Tibial nerve (tissue), 4 donors: ENCODE measurements at regions not wholly inside any gene's neighbourhood (a gene's known extent, or its start where the extent isn't known, plus 50 kb on each side); places are given as distances from the start of the nearest gene placed in this dataset.
"Not testable (repeated sequence)": the region's sequence is repeated elsewhere in the genome, so short reads cannot be mapped to it uniquely, and the experiment has no call there.

Source experiments
- DNase-seq, 2 donors: peaks; one replicate each; pipeline ENCODE4 v3.0.0-alpha.2; 2019; ENCODE audit warnings: low spot score in 2 of 2
- H3K27ac ChIP-seq, 4 donors: fragments of 200-600 bp; sonication (generic) in 3 of 4; one replicate each; pipeline ENCODE4 v1.5.1; 2017 to 2019; ENCODE audit warnings: mild to moderate bottlenecking in 1 of 4
- H3K27me3 ChIP-seq, 2 donors: fragments of 200-600 bp; sonication (generic) in 1 of 2; one replicate each; pipeline versions ENCODE4 v1.5.1 to v1.6.0; 2017 to 2019
- H3K36me3 ChIP-seq, 3 donors: fragments of 200-600 bp; sonication (generic); one replicate each; pipeline ENCODE4 v1.5.1; 2018 to 2019
- H3K4me1 ChIP-seq, 4 donors: fragments of 200-600 bp; sonication (generic) in 3 of 4; one replicate each; pipeline ENCODE4 v1.5.1; 2017 to 2019
- H3K4me3 ChIP-seq, 4 donors: fragments of 200-600 bp; sonication (generic) in 3 of 4; one replicate each; pipeline ENCODE4 v1.5.1; 2017 to 2019; ENCODE audit warnings: mild to moderate bottlenecking in 1 of 4, moderate library complexity in 1 of 4
- H3K9me3 ChIP-seq, 4 donors: fragments of 200-600 bp; sonication (generic) in 3 of 4; one replicate each; pipeline ENCODE4 v1.5.1; 2017 to 2019
- EP300 ChIP-seq, 2 donors: sonication (generic); formaldehyde crosslinking; IDR thresholded peaks; one replicate each; pipeline ENCODE4 v1.6.1; 2017; ENCODE audit warnings: antibody characterized with exemption in 2 of 2, mild to moderate bottlenecking in 1 of 2
- POLR2A ChIP-seq, 2 donors: fragments of 450-650 bp; IDR thresholded peaks; one replicate each; pipeline ENCODE4 v1.6.1; 2017; ENCODE audit warnings: antibody characterized with exemption in 2 of 2, mild to moderate bottlenecking in 2 of 2, moderate library complexity in 2 of 2
- WGBS, 2 donors: methylation state at CpG; one replicate each; pipeline ENCODE4 v1.1.5; 2018; 5-methylcytosine and 5-hydroxymethylcytosine counted together
- TF ChIP-seq, protein P1 (sequence below), 5 experiments: fragments of 200-600 bp in 3 of 5; fragments of 450-650 bp in 2 of 5; sonication (generic) in 3 of 5; IDR thresholded peaks; one replicate each; pipeline ENCODE4 v1.5.1; 2016 to 2019; ENCODE audit warnings: antibody characterized with exemption in 5 of 5, mild to moderate bottlenecking in 3 of 5, moderate library complexity in 2 of 5

- TF ChIP-seq, protein P1, sequence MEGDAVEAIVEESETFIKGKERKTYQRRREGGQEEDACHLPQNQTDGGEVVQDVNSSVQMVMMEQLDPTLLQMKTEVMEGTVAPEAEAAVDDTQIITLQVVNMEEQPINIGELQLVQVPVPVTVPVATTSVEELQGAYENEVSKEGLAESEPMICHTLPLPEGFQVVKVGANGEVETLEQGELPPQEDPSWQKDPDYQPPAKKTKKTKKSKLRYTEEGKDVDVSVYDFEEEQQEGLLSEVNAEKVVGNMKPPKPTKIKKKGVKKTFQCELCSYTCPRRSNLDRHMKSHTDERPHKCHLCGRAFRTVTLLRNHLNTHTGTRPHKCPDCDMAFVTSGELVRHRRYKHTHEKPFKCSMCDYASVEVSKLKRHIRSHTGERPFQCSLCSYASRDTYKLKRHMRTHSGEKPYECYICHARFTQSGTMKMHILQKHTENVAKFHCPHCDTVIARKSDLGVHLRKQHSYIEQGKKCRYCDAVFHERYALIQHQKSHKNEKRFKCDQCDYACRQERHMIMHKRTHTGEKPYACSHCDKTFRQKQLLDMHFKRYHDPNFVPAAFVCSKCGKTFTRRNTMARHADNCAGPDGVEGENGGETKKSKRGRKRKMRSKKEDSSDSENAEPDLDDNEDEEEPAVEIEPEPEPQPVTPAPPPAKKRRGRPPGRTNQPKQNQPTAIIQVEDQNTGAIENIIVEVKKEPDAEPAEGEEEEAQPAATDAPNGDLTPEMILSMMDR (IDR thresholded peaks at IDR 0.05) = no peak
- TF ChIP-seq EP300 (IDR thresholded peaks at IDR 0.05) = no peak
- TF ChIP-seq POLR2A (IDR thresholded peaks at IDR 0.05) = no peak
- Histone ChIP-seq H3K27me3 (no peaks in the 10 kb centered on the region), H3K9me3 (no peaks in the 10 kb centered on the region), H3K36me3 (no peaks in the 10 kb centered on the region), H3K27ac (no peak overlapping the region), H3K4me3 (no peak overlapping the region), H3K4me1 (no peaks in the 10 kb centered on the region)
- no peak for DNase-seq
- WGBS, 2 donors = 46 to 57% methylated on average over 2 of the region's 2 CpGs
These were observed 271.4 kb downstream of the SATB2 start for GRCh38 chr2:199186301-199186751.

DNA sequence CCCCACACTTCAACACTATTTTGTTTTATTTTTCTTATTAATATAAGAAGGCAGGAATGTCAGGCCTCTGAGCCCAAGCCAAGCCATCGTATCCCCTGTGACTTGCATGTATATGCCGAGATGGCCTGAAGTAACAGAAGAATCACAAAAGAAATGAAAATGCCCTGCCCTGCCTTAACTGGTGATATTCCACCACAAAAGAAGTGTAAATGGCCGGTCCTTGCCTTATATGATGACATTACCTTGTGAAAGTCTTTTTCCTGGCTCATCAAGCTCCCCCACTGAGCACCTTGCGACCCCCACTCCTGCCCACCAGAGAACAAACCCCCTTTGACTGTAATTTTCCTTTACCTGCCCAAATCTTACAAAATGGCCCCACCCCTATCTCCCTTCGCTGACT, 272.6 kb downstream of the SATB2 start:
- not testable (repeated sequence) for H3K4me1 ChIP-seq, H3K9me3 ChIP-seq, H3K27me3 ChIP-seq, H3K4me3 ChIP-seq, H3K36me3 ChIP-seq, H3K27ac ChIP-seq, DNase-seq
- WGBS, 2 donors = 78 to 81% methylated on average over 5 of the region's 5 CpGs

DNA sequence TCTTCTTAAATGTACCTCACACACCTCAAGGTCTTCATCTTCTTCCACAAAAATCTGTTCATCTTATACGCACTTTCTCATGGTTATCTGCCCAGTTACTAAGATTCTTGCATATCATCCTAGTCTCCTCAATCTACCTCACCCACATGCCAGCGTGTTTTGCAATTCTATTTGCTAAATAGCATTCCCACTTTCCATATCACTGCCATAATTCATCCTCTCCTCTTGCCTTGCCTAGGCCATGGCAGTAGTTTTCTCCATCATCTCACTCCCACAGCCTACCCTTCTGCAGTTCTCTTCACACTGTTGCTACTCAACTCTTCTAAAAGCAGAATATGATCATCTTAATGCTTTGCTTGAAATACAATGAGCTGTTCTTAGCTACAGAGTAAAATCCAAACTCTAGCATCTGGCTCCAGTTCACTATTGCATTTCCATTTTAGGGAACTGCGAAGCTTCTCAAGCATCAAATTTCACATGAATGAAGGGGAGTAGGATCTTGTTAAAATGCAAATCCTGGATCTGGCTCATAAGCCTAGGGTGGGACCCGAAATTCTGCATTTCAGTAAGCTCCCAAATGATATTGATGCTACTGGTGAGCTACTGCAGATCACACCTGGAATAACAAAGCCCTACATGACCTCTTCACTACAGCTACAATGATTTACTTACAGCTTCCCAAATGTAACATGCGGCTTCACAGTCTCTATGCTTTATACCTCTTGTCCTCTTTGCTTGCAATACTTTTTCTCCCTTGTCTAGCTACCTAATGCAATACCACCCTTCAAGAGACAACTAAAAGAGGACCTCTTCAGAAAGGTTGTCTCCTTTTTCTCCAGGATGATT, 293.9 kb downstream of the SATB2 start:
- no peak for DNase-seq
- no peak for TF ChIP-seq POLR2A (IDR thresholded peaks at IDR 0.05)
- Histone ChIP-seq H3K4me3 (no peak overlapping the region), H3K27me3 (no peaks in the 10 kb centered on the region), H3K36me3 (no peaks in the 10 kb centered on the region), H3K9me3 (no peaks in the 10 kb centered on the region), H3K4me1 (no peaks in the 10 kb centered on the region), H3K27ac (no peak overlapping the region)
- 61 to 68% methylated on average over 5 of the region's 5 CpGs for WGBS, 2 donors

GRCh38 chr2:199160677-199161465, 296.9 kb downstream of the SATB2 start:
- DNase-seq = no peak
- Histone ChIP-seq H3K4me1 (no peaks in the 10 kb centered on the region), H3K9me3 (peaks cover 0 to 16% (median 0%) of the 10 kb centered on the region in 4 donors), H3K27ac (no peak overlapping the region), H3K36me3 (no peaks in the 10 kb centered on the region), H3K27me3 (no peaks in the 10 kb centered on the region), H3K4me3 (no peak overlapping the region)
- WGBS, 2 donors = 90 to 92% methylated on average over 1 of the region's 1 CpG
- no peak for TF ChIP-seq EP300 (IDR thresholded peaks at IDR 0.05)
- TF ChIP-seq, protein P1 (IDR thresholded peaks at IDR 0.05) = no peak
- no peak for TF ChIP-seq POLR2A (IDR thresholded peaks at IDR 0.05)

DNA sequence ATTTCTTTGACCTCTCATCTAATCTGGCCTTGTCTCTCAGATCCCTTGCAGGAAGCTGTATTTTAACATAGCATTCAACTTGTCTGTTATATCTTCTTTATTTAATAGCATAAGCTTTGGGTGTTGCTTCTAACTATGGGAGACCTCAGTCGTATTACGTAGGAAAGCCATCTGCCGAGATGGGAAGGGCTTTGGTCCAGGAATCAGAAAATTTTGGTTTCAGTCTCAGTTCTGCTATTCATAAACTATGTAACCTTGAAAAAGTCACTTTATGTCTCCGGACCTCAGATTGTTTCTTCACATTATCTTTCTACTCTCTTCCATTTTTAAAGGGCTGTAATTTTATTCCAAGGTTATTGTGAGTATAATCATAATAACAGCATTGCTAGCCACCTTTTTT, 297.7 kb downstream of the SATB2 start:
- peaks cover 0 to 20% (median 0%) of the 10 kb centered on the region in 4 donors for H3K9me3 ChIP-seq
- WGBS, 2 donors = 56 to 57% methylated on average over 4 of the region's 4 CpGs
- H3K4me1 ChIP-seq = no peaks in the 10 kb centered on the region
- H3K27me3 ChIP-seq = no peaks in the 10 kb centered on the region
- TF ChIP-seq POLR2A (IDR thresholded peaks at IDR 0.05) = no peak
- no peak for TF ChIP-seq EP300 (IDR thresholded peaks at IDR 0.05)
- TF ChIP-seq, protein P1 (IDR thresholded peaks at IDR 0.05) = no peak
- no peak overlapping the region for H3K27ac ChIP-seq
- H3K4me3 ChIP-seq = no peak overlapping the region
- no peaks in the 10 kb centered on the region for H3K36me3 ChIP-seq
- no peak for DNase-seq
